Psoas muscle (tissue), 7 donors: ENCODE measurements at regions not wholly inside any gene's neighbourhood (a gene's known extent, or its start where the extent isn't known, plus 50 kb on each side); places are given as distances from the start of the nearest gene placed in this dataset.

ENCODE experiments used
- ATAC-seq, 4 donors: fragments of 200-7000 bp; cut with Tn5 transposase; one replicate each; pipeline ENCODE4 v1.9.1; 2020; ENCODE audit warnings: moderate library complexity in 3 of 4, mild to moderate bottlenecking in 2 of 4
- DNase-seq, 2 donors: peaks; one replicate each; pipeline ENCODE4 v3.0.0-alpha.2; 2020
- H3K27ac ChIP-seq: fragments of 200-600 bp; one replicate; pipeline ENCODE4 v1.8.0; 2022
- H3K27me3 ChIP-seq, 3 donors: fragments of 200-600 bp in 1 of 3; one replicate each; pipeline versions ENCODE4 v1.6.1 to v1.8.0; 2013 to 2022; ENCODE audit warnings: low read length in 2 of 3, mild to moderate bottlenecking in 2 of 3, moderate library complexity in 1 of 3; ENCODE audit not compliant: insufficient read depth in 3 of 3
- H3K36me3 ChIP-seq, 2 donors: fragments of 200-600 bp in 1 of 2; one replicate each; pipeline versions ENCODE4 v1.6.1 to v1.8.0; 2013 to 2022; ENCODE audit warnings: low read depth in 1 of 2, mild to moderate bottlenecking in 1 of 2, moderate library complexity in 1 of 2; ENCODE audit not compliant: insufficient read depth in 1 of 2
- H3K4me1 ChIP-seq: fragments of 200-600 bp; one replicate; pipeline ENCODE4 v1.8.0; 2022
- H3K4me3 ChIP-seq: fragments of 200-600 bp; one replicate; pipeline ENCODE4 v1.8.0; 2022; ENCODE audit warnings: mild to moderate bottlenecking
- H3K9me3 ChIP-seq: fragments of 200-600 bp; one replicate; pipeline ENCODE4 v1.8.0; 2022
- WGBS, 3 donors: extraction: QIAGEN DNeasy Blood & Tissue Kit; methylation state at CpG; one replicate each; pipeline versions ENCODE4 v1.1.6 to v1.1.7; 2013; 5-methylcytosine and 5-hydroxymethylcytosine counted together
- intact Hi-C, 2 donors: fragments of 100-400 bp; cut with DNase I; formaldehyde crosslinking; loops; one replicate each; pipeline versions ENCODE4 v1.11.0 to v1.14.2; 2022
- TF ChIP-seq, protein P1 (sequence below): fragments of 200-600 bp; IDR thresholded peaks from one replicate; pipeline ENCODE4 v1.8.0; 2022; ENCODE audit warnings: antibody characterized with exemption
- donor health status: healthy with polysubstance abuse.
- donor health status: DM: no; HTN: no; CAD: no; lungs with moderate emphysema.
- donor health status: Bipolar disorder and iron deficiency.
- donor health status: healthy.
- donor health status: DM: yes; HTN: yes; CAD: no.
- donor health status: DM: no; HTN: no; CAD: no.
- donor health status: DM: yes; HTN: yes; CAD: no.

DNA sequence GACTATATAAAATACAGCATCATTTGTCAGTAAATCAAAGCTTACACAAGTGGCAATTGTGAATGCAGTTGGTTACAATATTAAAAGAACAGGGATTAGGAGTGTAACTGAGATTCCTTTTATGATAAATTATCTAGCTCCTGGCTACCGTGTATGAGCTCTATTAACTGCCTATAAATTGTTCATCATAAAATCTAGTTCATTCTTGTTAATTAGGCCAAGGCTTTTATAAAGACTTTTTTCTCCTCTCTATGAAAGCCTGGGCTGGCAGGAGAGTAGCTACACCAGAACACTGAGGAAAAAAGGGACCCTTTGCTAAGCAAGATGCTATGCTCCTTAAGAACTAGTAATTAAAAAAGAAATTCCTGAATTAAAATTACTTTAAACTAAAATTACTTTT, 132.4 kb upstream of the MEF2C start:
- TF ChIP-seq, protein P1, sequence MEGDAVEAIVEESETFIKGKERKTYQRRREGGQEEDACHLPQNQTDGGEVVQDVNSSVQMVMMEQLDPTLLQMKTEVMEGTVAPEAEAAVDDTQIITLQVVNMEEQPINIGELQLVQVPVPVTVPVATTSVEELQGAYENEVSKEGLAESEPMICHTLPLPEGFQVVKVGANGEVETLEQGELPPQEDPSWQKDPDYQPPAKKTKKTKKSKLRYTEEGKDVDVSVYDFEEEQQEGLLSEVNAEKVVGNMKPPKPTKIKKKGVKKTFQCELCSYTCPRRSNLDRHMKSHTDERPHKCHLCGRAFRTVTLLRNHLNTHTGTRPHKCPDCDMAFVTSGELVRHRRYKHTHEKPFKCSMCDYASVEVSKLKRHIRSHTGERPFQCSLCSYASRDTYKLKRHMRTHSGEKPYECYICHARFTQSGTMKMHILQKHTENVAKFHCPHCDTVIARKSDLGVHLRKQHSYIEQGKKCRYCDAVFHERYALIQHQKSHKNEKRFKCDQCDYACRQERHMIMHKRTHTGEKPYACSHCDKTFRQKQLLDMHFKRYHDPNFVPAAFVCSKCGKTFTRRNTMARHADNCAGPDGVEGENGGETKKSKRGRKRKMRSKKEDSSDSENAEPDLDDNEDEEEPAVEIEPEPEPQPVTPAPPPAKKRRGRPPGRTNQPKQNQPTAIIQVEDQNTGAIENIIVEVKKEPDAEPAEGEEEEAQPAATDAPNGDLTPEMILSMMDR: no peak
- DNase-seq (no peak), ATAC-seq (no peak)
- H3K27ac ChIP-seq: no peak overlapping the region
- H3K27me3 ChIP-seq: no peaks in the 10 kb centered on the region
- intact Hi-C loops: no loop called here
- H3K36me3 ChIP-seq: no peaks in the 10 kb centered on the region
- H3K9me3 ChIP-seq: no peaks in the 10 kb centered on the region
- WGBS, 3 donors: 50 to 76% (median 53%) methylated on average over 1 of the region's 1 CpG
- H3K4me1 ChIP-seq: no peaks in the 10 kb centered on the region
- no peak overlapping the region for H3K4me3 ChIP-seq

DNA sequence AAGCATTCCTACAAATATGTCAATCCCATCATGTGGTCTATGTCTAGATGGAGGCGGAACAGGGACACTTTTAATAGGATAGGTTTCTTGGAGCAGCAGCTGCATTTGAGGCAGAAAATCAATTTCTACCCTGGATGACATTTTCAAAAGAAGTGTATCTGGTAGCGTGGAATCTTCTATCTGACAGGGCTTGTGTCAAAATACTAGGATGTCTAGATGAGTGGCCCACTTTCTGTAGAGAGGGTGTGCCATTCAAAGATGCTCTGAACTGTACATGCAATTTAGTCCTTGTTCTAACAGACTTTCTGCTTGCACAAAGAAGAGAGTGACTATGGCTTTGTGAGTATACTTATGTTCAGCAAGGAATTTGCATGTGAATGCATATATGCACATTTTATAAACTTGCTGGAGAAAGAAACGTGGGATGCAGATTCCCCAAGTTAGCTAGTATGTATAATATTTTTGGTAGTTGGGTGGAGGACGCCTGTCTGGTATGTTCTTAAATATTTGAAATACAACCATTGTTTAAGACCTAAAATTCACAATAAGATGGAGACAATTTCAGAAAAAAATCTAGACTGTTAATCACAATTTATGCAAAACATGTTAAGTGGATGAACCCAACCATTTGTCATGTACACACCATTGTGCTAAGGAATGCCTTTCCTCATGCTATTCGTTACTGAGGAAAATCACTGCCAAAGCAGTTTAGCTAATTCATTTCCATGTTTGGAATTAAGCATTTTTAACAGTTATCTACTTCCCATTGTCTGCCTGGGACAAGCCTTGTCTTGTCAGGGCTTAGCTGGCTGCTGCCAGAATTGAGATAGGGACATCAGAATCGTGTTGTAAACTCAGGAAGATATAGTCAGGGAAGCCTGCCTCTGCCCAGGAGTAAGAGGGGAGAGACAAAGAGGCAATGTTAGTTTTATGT, 129.1 kb upstream of the MEF2C start:
- TF ChIP-seq, protein P1: no peak
- H3K27me3 ChIP-seq: no peaks in the 10 kb centered on the region
- WGBS, 3 donors: 68 to 73% (median 72%) methylated on average over 6 of the region's 6 CpGs
- H3K9me3 ChIP-seq: no peaks in the 10 kb centered on the region
- DNase-seq (no peak), ATAC-seq (no peak)
- intact Hi-C loops: no loop called here
- H3K27ac ChIP-seq: no peak overlapping the region
- no peaks in the 10 kb centered on the region for H3K4me1 ChIP-seq
- no peaks in the 10 kb centered on the region for H3K36me3 ChIP-seq
- H3K4me3 ChIP-seq: no peak overlapping the region

DNA sequence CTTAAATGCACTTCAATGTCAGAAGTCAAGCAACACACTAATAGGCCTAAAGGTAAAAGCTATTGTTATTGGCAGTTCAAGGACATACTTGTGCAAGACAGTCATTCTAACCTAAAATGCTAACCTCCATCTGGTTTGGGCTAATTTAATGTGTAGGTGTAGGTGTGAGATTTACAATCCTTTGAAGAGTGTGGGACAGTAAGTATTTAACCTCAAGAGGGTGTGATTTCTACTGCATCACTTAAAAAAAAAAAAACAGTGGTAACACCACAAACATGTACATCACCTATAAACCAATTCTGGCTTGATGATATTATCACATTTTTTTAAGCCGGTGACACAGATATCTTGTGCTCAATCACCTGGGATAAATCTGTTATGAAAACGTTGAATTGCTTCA, 127.5 kb upstream of the MEF2C start:
- no peaks in the 10 kb centered on the region for H3K36me3 ChIP-seq
- TF ChIP-seq, protein P1: no peak
- 90 to 96% (median 94%) methylated on average over 2 of the region's 2 CpGs for WGBS, 3 donors
- ATAC-seq (no peak), DNase-seq (no peak)
- no peak overlapping the region for H3K27ac ChIP-seq
- no peaks in the 10 kb centered on the region for H3K9me3 ChIP-seq
- no peaks in the 10 kb centered on the region for H3K4me1 ChIP-seq
- H3K27me3 ChIP-seq: no peaks in the 10 kb centered on the region
- intact Hi-C loops: no loop called here
- no peak overlapping the region for H3K4me3 ChIP-seq

DNA sequence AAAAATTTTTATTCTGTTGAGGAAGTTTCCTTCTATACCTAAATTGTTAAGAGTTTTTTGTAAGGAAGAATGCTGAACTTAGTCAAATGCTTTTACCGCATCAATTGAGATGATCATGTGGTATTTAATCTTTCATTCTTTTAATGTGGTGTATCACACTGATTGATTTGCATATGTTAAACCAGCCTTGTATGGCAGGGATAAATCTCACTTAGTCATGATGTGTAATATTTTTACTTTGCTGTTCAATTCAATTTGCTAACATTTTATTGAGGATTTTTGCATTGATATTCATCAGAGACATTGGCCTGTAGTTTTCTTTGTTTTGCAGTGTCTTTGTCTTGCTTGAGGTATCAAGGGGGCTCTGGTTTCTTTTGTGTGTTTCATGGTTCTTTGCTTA, 125.3 kb upstream of the MEF2C start:
- H3K27ac ChIP-seq: no peak overlapping the region
- H3K9me3 ChIP-seq: no peaks in the 10 kb centered on the region
- TF ChIP-seq, protein P1: no peak
- H3K36me3 ChIP-seq: no peaks in the 10 kb centered on the region
- DNase-seq: no peak
- ATAC-seq: no peak
- no peak overlapping the region for H3K4me3 ChIP-seq
- intact Hi-C loops: no loop called here
- WGBS, 3 donors: 97 to 100% (median 100%) methylated on average over 1 of the region's 1 CpG
- no peaks in the 10 kb centered on the region for H3K4me1 ChIP-seq
- H3K27me3 ChIP-seq: no peaks in the 10 kb centered on the region
